GM13976 (cell line): ENCODE measurements at regions not wholly inside any gene's neighbourhood (a gene's known extent, or its start where the extent isn't known, plus 50 kb on each side); places are given as distances from the start of the nearest gene placed in this dataset.

Experiments
- DNase-seq: peaks from one replicate; pipeline ENCODE4 v3.0.0; 2012; ENCODE audit warnings: low spot score
- in situ Hi-C: fragments of 300-500 bp; cut with MboI; formaldehyde crosslinking; loops from one replicate; pipeline ENCODE4 v1.12.0; 2022; ENCODE audit warnings: low sequenced_read_pairs, mixed read lengths, inconsistent platforms; ENCODE audit not compliant: unreplicated experiment
- TF ChIP-seq, protein P1 (sequence below): IDR thresholded peaks from 2 replicates; pipeline ENCODE4 v1.5.1; 2012; ENCODE audit warnings: borderline replicate concordance, mild to moderate bottlenecking; ENCODE audit not compliant: insufficient read depth; ENCODE audit errors: extremely low read depth, missing control alignments, control extremely low read depth

DNA sequence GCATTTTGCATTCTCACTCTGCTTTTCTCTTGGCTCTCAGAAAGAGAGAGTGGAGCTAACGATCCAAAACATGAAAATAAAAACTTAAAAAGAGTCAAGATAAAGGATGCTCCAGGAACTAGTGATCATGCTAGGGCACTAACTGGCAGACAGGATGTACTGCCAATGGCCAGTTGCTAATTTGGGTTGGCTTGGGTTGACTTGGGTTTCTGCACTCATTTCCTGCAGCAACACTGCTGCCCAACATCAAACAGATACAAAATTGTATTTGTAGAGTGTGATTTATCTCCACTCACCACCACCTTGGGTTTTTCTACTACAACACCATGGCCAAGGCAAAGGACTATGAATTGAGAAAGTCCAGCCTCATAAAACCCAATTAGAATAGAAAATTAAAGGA, 662.3 kb upstream of the PTBP2 start:
- TF ChIP-seq, protein P1, sequence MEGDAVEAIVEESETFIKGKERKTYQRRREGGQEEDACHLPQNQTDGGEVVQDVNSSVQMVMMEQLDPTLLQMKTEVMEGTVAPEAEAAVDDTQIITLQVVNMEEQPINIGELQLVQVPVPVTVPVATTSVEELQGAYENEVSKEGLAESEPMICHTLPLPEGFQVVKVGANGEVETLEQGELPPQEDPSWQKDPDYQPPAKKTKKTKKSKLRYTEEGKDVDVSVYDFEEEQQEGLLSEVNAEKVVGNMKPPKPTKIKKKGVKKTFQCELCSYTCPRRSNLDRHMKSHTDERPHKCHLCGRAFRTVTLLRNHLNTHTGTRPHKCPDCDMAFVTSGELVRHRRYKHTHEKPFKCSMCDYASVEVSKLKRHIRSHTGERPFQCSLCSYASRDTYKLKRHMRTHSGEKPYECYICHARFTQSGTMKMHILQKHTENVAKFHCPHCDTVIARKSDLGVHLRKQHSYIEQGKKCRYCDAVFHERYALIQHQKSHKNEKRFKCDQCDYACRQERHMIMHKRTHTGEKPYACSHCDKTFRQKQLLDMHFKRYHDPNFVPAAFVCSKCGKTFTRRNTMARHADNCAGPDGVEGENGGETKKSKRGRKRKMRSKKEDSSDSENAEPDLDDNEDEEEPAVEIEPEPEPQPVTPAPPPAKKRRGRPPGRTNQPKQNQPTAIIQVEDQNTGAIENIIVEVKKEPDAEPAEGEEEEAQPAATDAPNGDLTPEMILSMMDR, result no peak
- no peak for DNase-seq
- in situ Hi-C loops, result no loop called here

GRCh38 chr1:96059736-96060135, 661.8 kb upstream of the PTBP2 start:
- TF ChIP-seq, protein P1, result no peak
- no peak for DNase-seq
- in situ Hi-C loops, result no loop called here

DNA sequence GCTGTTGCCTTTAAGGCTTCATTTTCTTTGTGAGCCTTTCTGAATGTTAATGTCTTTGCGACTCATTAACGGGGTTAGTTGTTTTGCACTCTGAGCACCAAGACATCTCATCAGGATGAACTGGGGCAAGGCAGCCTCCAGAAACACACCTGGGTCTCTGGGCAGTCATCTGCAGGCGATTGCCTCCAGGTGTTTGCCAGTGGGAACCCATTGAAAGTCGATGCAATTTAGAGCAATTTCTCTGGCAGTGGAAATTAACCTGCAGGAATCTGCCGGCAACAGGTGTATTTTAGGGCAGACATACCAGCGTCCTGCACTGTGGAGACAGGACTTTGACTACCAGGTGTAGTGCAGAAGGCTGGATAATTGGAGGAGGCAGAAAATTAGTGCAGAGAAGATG, 661.0 kb upstream of the PTBP2 start:
- in situ Hi-C loops, result no loop called here
- TF ChIP-seq, protein P1, result no peak
- DNase-seq, result no peak

- no peak for DNase-seq
- in situ Hi-C loops, result no loop called here
- TF ChIP-seq, protein P1, result no peak
Observed at GRCh38 chr1:96072021-96072420, 649.6 kb upstream of the PTBP2 start.

DNA sequence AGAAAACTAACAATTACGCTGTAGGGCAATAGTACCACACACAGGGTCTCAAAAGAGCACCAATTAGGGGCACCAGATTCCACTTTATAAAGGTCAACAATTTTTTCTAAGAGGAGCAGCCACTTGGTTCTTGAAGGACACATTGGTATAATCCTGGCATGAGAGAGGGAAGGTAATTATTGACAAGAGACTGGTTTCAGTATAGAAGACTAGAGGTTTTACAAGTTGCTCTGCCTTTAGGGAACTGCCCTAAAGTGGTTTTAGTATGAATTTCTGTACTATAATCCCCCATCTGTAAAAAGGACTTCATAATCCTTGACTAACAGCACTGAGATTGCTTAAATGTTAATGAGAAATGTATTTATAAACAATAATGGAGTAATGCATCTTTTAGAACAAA, 648.5 kb upstream of the PTBP2 start:
- TF ChIP-seq, protein P1, result no peak
- no peak for DNase-seq
- in situ Hi-C loops, result no loop called here

DNA sequence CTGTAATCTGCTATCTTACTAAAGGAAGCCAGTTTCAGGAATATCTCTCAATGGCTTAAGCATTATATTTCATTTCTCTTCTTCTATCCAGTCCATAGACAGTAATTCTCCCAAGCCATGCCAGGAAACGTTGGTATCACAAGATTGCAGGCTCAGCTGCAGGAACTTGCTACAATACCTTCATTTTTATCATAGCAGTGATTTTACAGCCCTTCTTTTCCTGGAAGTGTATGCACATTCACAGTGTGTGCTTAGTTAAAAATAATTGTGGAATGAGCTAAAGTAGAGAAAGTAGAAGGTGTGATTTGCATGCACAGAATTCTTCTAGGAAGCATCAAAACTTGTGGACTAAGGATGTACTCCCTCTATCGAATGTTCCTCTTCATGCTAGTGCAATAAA, 647.2 kb upstream of the PTBP2 start:
- TF ChIP-seq, protein P1, result no peak
- in situ Hi-C loops, result no loop called here
- no peak for DNase-seq
